Activated CD8-positive, alpha-beta memory T cell treated with anti-CD3 and anti-CD28 coated beads, Interleukin-2, amount 10 ng/mL, durations not matched to agents 7 days and 5 days (primary cell): ENCODE measurements at regions not wholly inside any gene's neighbourhood (a gene's known extent, or its start where the extent isn't known, plus 50 kb on each side); places are given as distances from the start of the nearest gene placed in this dataset.

Experiments
- ATAC-seq: fragments of 150-1000 bp; cut with Tn5 transposase; one replicate; pipeline ENCODE4 v1.10.0; 2021; ENCODE audit warnings: moderate library complexity
- CTCF ChIA-PET: fragments of 350-600 bp; sonication (Branson Sonifier 250); formaldehyde crosslinking; loops from one replicate; lab custom pipeline; 2021; ENCODE audit warnings: antibody characterized with exemption; lab: Charles Lee
- DNase-seq: peaks from one replicate; pipeline ENCODE4 v3.0.0-alpha.2; 2020
- H3K27ac Mint-ChIP-seq: one replicate; pipeline ENCODE4 v1.8.0; 2021; ENCODE audit warnings: mild to moderate bottlenecking, mixed read lengths
- H3K27me3 Mint-ChIP-seq: one replicate; pipeline ENCODE4 v1.8.0; 2021; ENCODE audit warnings: mixed read lengths
- H3K36me3 Mint-ChIP-seq: one replicate; pipeline ENCODE4 v1.8.0; 2021; ENCODE audit warnings: mild to moderate bottlenecking, mixed read lengths
- H3K4me1 Mint-ChIP-seq: one replicate; pipeline ENCODE4 v1.8.0; 2021; ENCODE audit warnings: mixed read lengths
- H3K4me3 Mint-ChIP-seq: one replicate; pipeline ENCODE4 v1.8.0; 2021; ENCODE audit warnings: mild to moderate bottlenecking, moderate library complexity, mixed read lengths
- H3K9me3 Mint-ChIP-seq: one replicate; pipeline ENCODE4 v1.8.0; 2022; ENCODE audit warnings: low read depth, mixed read lengths

DNA sequence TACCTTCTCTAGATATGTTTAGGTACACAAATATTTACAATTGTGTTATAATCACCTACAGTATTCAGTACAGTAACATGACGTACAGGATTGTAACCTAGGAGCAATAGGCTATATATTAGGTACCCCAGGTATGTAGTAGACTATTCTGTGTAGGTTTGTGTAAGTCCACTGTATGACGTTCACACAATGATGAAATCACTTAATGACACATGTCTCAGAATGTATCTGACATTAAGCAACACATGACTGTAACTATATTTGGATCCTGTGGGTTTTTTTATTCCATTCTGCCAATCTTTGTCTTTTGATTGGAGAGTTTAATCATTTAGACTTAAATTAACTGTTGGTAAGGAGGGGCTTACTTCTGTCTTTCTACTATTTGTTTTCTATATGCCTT lies 52.1 kb downstream of the STYXL2 start:
- Mint-ChIP-seq H3K36me3 (no peaks in the 10 kb centered on the region), H3K9me3 (peaks cover 4% of the 10 kb centered on the region), H3K27me3 (peaks cover 45% of the 10 kb centered on the region), H3K27ac (no peak overlapping the region), H3K4me1 (no peaks in the 10 kb centered on the region), H3K4me3 (no peak overlapping the region)
- ATAC-seq (no peak), DNase-seq (no peak)
- CTCF ChIA-PET, result no interaction called here

DNA sequence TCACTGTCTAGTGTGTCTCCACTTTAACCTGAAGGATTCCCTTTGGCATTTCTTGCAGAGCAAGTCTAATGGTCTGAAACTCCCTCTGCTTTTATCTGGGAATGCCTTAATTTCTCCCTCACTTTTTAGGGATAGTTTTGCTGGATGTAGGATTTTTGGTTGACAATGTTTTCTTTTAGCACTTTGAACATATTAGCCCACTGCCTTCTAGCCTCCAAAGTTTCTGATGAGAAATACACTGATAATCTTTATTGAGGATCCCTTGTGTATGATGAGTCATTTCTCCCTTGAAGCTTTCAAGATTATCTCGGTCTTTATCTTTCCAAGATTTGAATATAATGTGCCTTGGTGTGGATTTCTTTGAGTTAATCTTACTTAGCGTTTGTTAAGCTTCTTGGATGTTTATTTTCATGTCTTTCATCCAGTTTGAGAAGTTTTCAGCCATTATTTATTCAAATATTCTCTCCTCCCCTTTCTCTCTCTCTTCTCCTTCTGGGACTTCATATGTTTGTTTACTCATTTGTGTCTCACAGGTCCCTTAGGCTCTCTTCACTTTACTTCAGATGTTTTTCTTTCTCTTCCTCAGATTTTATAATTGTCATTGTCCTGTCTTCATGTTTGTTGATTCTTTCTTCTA lies 53.1 kb downstream of the STYXL2 start:
- CTCF ChIA-PET, result interaction anchor here (1.2 kb wide), 1 partner anchor 80 kb away, joined by 3 read pairs; no protein-coding TSS in a partner anchor
- no peak for DNase-seq

GRCh38 chr1:167148421-167148820 lies 54.5 kb downstream of the STYXL2 start:
- H3K4me1 Mint-ChIP-seq, result no peaks in the 10 kb centered on the region
- peaks cover 40% of the 10 kb centered on the region for H3K27me3 Mint-ChIP-seq
- no peaks in the 10 kb centered on the region for H3K36me3 Mint-ChIP-seq
- H3K9me3 Mint-ChIP-seq, result peaks cover 2% of the 10 kb centered on the region
- no peak overlapping the region for H3K4me3 Mint-ChIP-seq
- CTCF ChIA-PET, result interaction anchor here (1.1 to 1.3 kb wide), 2 partner anchors 11 to 89 kb away, joined by 3 to 5 read pairs; no protein-coding TSS in a partner anchor
- ATAC-seq (no peak), DNase-seq (no peak)
- no peak overlapping the region for H3K27ac Mint-ChIP-seq

More for the DNA sequence above, 53.1 kb downstream of the STYXL2 start:
- Mint-ChIP-seq H3K27me3 (peaks cover 40% of the 10 kb centered on the region), H3K27ac (no peak overlapping the region), H3K4me1 (no peaks in the 10 kb centered on the region), H3K36me3 (no peaks in the 10 kb centered on the region), H3K9me3 (peaks cover 4% of the 10 kb centered on the region), H3K4me3 (no peak overlapping the region)
- no peak for ATAC-seq

DNA sequence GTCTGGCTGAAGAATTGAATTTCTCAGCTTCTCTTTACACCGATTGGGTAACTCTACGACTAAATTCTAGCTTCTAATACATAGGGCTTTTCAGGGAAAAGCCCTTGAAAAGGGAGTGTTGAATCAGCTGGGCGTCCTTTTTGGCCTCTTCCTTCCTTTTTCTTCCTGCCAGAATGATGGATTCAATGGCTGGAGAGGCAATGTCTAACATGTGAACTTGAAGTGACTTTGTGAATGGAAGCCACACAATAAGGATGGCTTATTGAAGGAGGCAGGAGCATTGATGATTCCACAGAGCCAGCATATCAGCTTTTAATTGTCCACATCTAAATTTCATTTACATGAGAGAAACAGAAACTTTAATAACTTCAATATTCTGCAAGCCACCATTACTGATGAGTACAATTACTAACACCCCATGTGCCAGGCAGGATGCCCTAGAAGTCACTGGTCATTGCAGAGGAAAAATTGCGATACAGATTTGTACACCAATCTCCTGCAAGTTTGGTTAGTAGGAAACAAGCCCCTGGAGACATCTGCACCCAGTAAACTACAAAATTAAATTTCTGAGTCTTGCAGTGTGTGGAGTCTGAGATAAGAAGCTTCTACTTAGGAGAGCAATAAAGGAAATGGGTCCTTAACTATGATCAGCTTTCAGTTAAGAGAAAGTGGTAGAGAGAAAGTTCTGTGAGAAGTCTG lies 56.1 kb downstream of the STYXL2 start:
- H3K4me3 Mint-ChIP-seq, result no peak overlapping the region
- CTCF ChIA-PET, result interaction anchor here (0.8 kb wide), 1 partner anchor 408 kb away, joined by 3 read pairs; no protein-coding TSS in a partner anchor
- no peak for DNase-seq
- ATAC-seq, result no peak
- peaks cover 2% of the 10 kb centered on the region for H3K9me3 Mint-ChIP-seq
- peaks cover 39% of the 10 kb centered on the region for H3K27me3 Mint-ChIP-seq
- H3K36me3 Mint-ChIP-seq, result no peaks in the 10 kb centered on the region
- no peak overlapping the region for H3K27ac Mint-ChIP-seq
- no peaks in the 10 kb centered on the region for H3K4me1 Mint-ChIP-seq

DNA sequence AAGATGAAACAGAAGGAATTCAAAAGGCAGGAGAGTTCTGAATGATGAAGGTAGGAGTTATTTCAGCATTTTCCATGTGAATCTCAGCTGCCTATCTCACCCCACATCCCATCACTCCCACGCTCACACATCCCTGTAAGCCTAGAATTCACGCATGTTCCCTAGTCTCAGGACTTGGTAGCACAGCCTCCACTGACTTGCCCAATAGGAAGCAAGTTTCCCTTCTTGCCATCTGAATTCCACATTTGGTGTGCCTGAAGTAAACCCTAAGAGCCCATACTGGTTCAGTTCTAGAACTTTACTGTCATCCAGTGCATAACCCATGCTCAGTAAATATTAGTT lies 56.6 kb downstream of the STYXL2 start:
- CTCF ChIA-PET, result no interaction called here
- peaks cover 2% of the 10 kb centered on the region for H3K9me3 Mint-ChIP-seq
- no peak for ATAC-seq

DNA sequence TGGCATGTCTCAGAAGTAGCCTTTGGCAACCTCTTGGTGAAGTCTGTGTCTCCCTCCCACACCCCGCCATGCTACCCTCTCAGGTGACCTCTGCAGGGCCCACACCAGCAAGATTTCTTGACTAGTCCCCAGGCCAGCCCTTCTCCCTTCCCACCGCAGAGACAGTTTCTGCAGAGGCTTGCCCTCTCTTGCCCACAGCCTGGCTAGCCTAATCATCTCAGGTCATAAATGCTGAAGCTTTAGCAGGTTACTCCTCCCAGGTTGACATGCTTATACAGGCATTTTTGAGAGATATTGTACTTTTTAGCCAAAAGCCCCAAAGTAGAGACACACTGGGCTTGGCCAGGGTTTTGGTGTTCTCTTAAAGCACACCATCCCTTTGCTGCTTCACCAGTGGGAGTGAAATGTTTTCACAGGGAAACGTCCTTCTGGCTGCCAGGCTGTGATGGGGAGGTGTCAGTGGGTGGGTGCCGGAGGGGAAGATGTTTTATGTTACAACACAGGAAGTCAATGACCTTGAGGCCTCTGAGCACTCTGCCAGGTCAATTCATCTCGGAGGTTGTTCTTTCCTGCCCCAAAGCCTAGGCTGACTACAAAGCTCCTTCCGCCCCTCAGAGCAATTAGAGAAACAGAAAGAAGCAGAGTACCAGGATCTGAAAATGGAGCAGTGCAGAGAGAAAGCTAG lies 58.5 kb downstream of the STYXL2 start:
- H3K27me3 Mint-ChIP-seq, result peaks cover 19% of the 10 kb centered on the region
- H3K27ac Mint-ChIP-seq, result no peak overlapping the region
- no peaks in the 10 kb centered on the region for H3K36me3 Mint-ChIP-seq
- H3K4me1 Mint-ChIP-seq, result no peaks in the 10 kb centered on the region
- peaks cover under 1% of the 10 kb centered on the region for H3K9me3 Mint-ChIP-seq
- no peak for ATAC-seq
- no peak overlapping the region for H3K4me3 Mint-ChIP-seq
- CTCF ChIA-PET, result no interaction called here
- DNase-seq, result no peak

More for the DNA sequence above, 56.6 kb downstream of the STYXL2 start:
- H3K4me3 Mint-ChIP-seq, result no peak overlapping the region
- H3K4me1 Mint-ChIP-seq, result no peaks in the 10 kb centered on the region
- DNase-seq, result no peak
- peaks cover 34% of the 10 kb centered on the region for H3K27me3 Mint-ChIP-seq
- H3K27ac Mint-ChIP-seq, result no peak overlapping the region
- no peaks in the 10 kb centered on the region for H3K36me3 Mint-ChIP-seq

GRCh38 chr1:167156466-167156865 lies 62.6 kb downstream of the STYXL2 start:
- H3K36me3 Mint-ChIP-seq, result no peaks in the 10 kb centered on the region
- H3K27ac Mint-ChIP-seq, result no peak overlapping the region
- no peaks in the 10 kb centered on the region for H3K9me3 Mint-ChIP-seq
- CTCF ChIA-PET, result no interaction called here
- DNase-seq, result no peak
- no peak for ATAC-seq
- H3K27me3 Mint-ChIP-seq, result no peaks in the 10 kb centered on the region
- H3K4me1 Mint-ChIP-seq, result peaks cover 4% of the 10 kb centered on the region
- H3K4me3 Mint-ChIP-seq, result no peak overlapping the region

- CTCF ChIA-PET, result no interaction called here
- H3K4me1 Mint-ChIP-seq, result peaks cover 4% of the 10 kb centered on the region
Measured at GRCh38 chr1:167157114-167157513, 63.2 kb downstream of the STYXL2 start.

GRCh38 chr1:167158111-167158812 lies 62.4 kb upstream of the POU2F1 start:
- H3K36me3 Mint-ChIP-seq, result no peaks in the 10 kb centered on the region

More at GRCh38 chr1:167157114-167157513, 63.2 kb downstream of the STYXL2 start:
- Mint-ChIP-seq H3K36me3 (no peaks in the 10 kb centered on the region), H3K4me3 (no peak overlapping the region), H3K27me3 (no peaks in the 10 kb centered on the region), H3K27ac (no peak overlapping the region), H3K9me3 (no peaks in the 10 kb centered on the region)
- ATAC-seq (no peak), DNase-seq (no peak)

DNA sequence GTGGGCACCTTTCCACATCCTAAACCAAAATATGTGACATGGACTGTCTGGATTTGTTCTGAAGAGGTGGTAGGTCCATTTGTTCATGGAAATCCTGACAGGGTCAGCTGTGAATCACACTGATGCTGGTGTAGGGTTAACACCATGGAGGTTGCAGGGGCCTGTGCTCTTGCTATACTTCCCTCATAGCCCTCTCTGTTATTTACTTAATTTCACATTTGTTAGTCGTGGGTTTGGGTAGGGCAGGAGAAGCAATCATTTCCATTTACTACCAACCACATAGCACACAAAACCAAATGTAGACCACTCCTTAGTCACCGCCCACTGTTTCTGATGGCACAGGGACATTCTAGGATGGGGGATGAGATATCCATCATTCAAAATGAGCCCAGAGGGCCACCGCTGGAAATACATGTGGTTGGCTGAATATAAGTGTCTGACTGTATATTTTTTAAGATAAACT lies 61.8 kb upstream of the POU2F1 start:
- H3K27me3 Mint-ChIP-seq, result peaks cover 3% of the 10 kb centered on the region
- ATAC-seq (no peak), DNase-seq (no peak)
- no peaks in the 10 kb centered on the region for H3K36me3 Mint-ChIP-seq
- peaks cover 6% of the 10 kb centered on the region for H3K4me1 Mint-ChIP-seq
- H3K4me3 Mint-ChIP-seq, result no peak overlapping the region
- no peaks in the 10 kb centered on the region for H3K9me3 Mint-ChIP-seq
- no peak overlapping the region for H3K27ac Mint-ChIP-seq
- CTCF ChIA-PET, result no interaction called here

More at GRCh38 chr1:167158111-167158812, 62.4 kb upstream of the POU2F1 start:
- Mint-ChIP-seq H3K27ac (no peak overlapping the region), H3K9me3 (no peaks in the 10 kb centered on the region), H3K4me3 (no peak overlapping the region), H3K4me1 (peaks cover 5% of the 10 kb centered on the region), H3K27me3 (peaks cover 2% of the 10 kb centered on the region)
- no peak for DNase-seq
- no peak for ATAC-seq
- CTCF ChIA-PET, result no interaction called here

GRCh38 chr1:167159782-167160181 lies 60.9 kb upstream of the POU2F1 start:
- Mint-ChIP-seq H3K27ac (no peak overlapping the region), H3K36me3 (no peaks in the 10 kb centered on the region), H3K4me3 (no peak overlapping the region), H3K27me3 (peaks cover 11% of the 10 kb centered on the region), H3K9me3 (no peaks in the 10 kb centered on the region), H3K4me1 (peaks cover 6% of the 10 kb centered on the region)
- DNase-seq (no peak), ATAC-seq (no peak)
- CTCF ChIA-PET, result interaction anchor here (1.2 kb wide), 1 partner anchor 11 kb away, joined by 5 read pairs; no protein-coding TSS in a partner anchor

DNA sequence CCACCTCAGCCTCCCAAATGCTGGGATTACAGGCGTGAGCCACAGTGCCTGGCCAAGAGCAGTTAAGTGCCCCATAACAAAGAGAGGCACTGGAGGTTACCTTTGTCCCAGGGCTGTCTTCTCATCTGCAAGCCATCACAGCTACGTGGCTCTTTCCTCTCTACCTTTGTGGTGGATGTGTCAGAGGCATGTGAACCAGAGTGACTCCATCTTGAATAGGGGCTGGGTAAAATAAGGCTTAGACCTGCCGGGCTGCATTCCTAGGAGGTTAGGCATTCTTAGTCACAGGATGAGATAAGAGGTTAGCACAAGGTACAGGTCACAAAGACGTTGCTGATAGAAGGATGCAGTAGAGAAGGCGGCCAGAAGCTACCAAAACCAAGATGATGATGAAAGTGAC lies 59.4 kb upstream of the POU2F1 start:
- ATAC-seq (no peak), DNase-seq (no peak)
- H3K9me3 Mint-ChIP-seq, result no peaks in the 10 kb centered on the region
- peaks cover 20% of the 10 kb centered on the region for H3K27me3 Mint-ChIP-seq
- no peaks in the 10 kb centered on the region for H3K36me3 Mint-ChIP-seq
- H3K4me1 Mint-ChIP-seq, result peaks cover 6% of the 10 kb centered on the region
- CTCF ChIA-PET, result no interaction called here
- H3K4me3 Mint-ChIP-seq, result no peak overlapping the region
- H3K27ac Mint-ChIP-seq, result no peak overlapping the region

DNA sequence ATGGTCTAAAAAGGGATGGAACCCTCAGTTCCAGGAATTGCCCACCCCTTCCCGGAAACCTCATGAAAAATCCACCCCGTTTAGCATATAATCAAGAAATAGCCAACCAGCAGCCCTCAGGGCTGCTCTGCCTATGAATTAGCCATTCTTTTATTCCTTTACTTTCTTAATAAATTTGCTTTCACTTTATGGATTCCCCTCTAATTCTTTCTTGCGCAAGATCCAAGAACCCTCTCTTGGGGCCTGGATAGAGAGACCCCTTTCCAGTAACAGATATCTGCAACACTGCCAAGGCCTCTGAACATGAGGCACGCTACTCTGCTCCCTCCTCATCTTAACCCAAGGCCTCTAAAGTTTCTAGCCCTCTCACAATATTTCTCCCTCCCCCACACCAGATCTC lies 58.9 kb upstream of the POU2F1 start:
- Mint-ChIP-seq H3K4me3 (no peak overlapping the region), H3K4me1 (peaks cover 6% of the 10 kb centered on the region), H3K27me3 (peaks cover 23% of the 10 kb centered on the region), H3K27ac (no peak overlapping the region), H3K9me3 (no peaks in the 10 kb centered on the region), H3K36me3 (no peaks in the 10 kb centered on the region)
- no peak for DNase-seq
- no peak for ATAC-seq
- CTCF ChIA-PET, result no interaction called here
